GM19240 (cell line): ENCODE measurements at regions not wholly inside any gene's neighbourhood (a gene's known extent, or its start where the extent isn't known, plus 50 kb on each side); places are given as distances from the start of the nearest gene placed in this dataset.
"Not testable (repeated sequence)": the region's sequence is repeated elsewhere in the genome, so short reads cannot be mapped to it uniquely, and the experiment has no call there.

Experiments
- DNase-seq: peaks from one replicate; pipeline ENCODE4 v3.0.0; 2011; ENCODE audit warnings: low spot score; ENCODE audit not compliant: insufficient read length

- no peak for DNase-seq
Observed at GRCh38 chr10:53102424-53102823, 329.8 kb upstream of the MBL2 start.

- no peak for DNase-seq
Observed at GRCh38 chr10:53093878-53094277, 321.3 kb upstream of the MBL2 start.

- no peak for DNase-seq
Observed at GRCh38 chr10:53091574-53091973, 319.0 kb upstream of the MBL2 start.

DNA sequence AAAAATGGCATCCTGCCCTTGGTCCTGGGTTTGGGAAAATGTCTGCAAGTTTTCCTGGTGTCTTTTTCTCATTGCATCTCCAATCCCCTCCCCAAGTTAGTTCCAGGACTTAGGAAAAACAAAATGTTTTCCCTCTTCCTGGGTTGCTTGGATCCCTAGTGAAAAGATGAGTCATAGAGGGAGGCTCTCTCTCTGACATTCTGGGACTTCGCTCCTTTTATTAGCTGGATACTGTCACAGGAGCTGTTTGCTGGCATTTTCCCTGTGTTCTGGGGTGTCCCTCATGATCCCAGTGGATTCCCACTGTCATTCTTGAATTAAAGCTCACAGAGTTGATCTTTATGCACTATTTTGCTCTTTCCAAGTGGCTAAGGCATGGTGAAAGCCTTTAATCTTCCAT is 316.4 kb upstream of the MBL2 start:
- no peak for DNase-seq

- DNase-seq, result no peak
Observed at GRCh38 chr10:53079283-53079682, 306.7 kb upstream of the MBL2 start.

GRCh38 chr10:53076948-53077347 is 304.4 kb upstream of the MBL2 start:
- DNase-seq, result no peak

GRCh38 chr10:53075469-53075868 is 302.9 kb upstream of the MBL2 start:
- no peak for DNase-seq

DNA sequence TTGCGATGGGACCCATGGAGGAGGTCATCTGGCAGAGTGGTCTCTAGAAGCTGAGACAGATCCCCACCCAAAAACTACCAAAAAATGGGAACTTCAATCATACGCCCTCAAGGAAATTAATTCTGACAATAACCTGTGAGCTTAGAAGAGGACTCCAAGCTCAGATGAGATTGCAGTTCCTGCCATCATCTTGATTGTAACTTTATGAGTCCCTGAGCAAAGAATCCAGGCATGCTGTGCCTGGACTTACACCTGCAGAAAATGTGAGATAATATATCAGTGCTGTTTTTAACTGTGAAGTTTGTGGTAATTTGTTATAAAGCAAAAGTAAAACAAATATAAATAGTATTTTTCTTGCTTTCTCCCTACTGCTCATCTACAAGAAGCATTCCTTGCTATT is 299.6 kb upstream of the MBL2 start:
- no peak for DNase-seq

- DNase-seq, result no peak
Observed at GRCh38 chr10:53071505-53072125, 299.0 kb upstream of the MBL2 start.

- DNase-seq, result no peak
Observed at GRCh38 chr10:53069013-53069412, 296.4 kb upstream of the MBL2 start.

- no peak for DNase-seq
Observed at GRCh38 chr10:53064614-53065013, 292.0 kb upstream of the MBL2 start.

DNA sequence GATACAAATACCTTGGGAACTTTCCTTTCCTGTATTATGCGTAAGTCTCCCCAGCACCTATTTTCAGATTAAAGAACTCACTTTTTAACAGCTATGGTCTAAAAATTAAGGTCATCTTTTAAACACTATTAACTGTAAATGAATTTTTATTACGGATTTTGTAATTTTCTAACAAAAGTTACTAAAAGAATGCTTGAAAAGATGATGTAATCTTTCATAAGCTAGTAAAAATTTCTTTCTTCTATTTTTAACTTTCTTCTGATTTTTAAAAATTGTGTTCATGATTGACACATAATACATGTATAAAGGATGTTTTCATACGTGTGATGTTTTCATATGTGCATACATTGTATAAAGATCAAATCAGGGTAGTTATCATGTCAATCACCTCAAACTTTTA is 291.2 kb upstream of the MBL2 start:
- no peak for DNase-seq

GRCh38 chr10:53052521-53053164 is 280.1 kb upstream of the MBL2 start:
- DNase-seq, result no peak

DNA sequence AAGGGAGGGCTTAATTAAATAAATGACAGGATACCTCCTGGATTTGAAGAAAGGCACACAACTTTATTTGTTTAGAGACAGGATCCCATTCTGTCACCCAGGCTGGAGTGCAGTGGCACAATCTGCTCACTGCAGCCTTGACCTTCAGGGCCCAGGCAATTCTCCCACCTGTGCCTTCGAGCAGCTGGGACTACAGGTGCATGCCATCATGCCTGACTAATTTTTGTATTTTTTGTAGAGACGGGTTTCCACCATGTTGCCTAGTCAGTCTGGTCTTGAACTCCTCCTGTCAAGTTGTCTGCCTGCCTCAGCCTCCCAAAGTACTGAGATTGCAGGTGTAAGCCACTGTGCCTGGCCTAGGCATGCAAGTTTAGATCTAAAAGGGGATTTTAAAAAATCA is 272.7 kb upstream of the MBL2 start:
- DNase-seq, result no peak

DNA sequence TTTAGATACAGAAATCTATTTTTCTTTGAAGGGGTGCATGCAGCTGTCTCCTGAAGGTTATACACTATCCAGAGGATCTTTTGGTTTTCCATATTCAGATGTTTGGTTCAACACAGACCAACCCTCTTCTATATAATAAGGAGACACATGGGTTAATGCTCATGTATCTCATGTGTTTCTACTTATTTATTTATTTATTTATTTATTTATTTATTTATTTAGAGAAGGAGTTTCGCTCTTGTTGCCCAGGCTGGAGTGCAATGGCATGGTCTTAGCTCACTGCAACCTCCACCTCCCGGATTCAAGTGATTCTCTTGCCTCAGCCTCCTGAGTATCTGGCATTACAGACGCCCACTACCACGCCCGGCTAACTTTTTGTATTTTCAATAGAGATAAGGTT is 263.2 kb upstream of the MBL2 start:
- not testable (repeated sequence) for DNase-seq

- no peak for DNase-seq
Observed at GRCh38 chr10:53033396-53033795, 260.8 kb upstream of the MBL2 start.

GRCh38 chr10:53029872-53030849 is 257.6 kb upstream of the MBL2 start:
- DNase-seq, result not testable (repeated sequence)

GRCh38 chr10:53029449-53029848 is 256.9 kb upstream of the MBL2 start:
- DNase-seq, result no peak

- not testable (repeated sequence) for DNase-seq
Observed at GRCh38 chr10:53025765-53026164, 253.2 kb upstream of the MBL2 start.

DNA sequence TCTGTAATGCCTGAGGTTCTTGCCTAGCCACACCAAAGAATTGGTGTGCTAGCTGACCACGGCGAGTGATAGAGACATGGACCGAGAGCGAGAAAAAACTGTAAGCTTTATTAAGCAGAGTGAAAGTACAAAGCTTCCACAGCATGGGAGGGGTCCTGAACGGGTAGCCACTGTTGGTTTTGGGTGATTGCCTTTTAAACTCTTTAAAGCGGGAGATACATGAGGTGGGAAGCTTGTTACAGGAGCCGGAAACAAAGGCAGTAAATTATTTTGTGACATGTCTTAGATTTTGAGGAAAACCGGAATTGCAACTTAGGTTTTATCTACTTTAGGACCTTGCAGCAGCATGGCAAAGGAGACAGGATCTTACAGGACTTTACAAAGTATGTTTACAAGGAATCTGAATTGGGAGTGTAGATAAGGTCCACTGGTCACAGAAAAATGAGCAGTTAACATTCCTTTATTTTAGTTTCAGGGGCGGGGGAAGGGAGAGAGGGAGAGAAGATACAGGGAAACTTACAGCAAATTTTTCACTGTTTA is 252.7 kb upstream of the MBL2 start:
- no peak for DNase-seq

DNA sequence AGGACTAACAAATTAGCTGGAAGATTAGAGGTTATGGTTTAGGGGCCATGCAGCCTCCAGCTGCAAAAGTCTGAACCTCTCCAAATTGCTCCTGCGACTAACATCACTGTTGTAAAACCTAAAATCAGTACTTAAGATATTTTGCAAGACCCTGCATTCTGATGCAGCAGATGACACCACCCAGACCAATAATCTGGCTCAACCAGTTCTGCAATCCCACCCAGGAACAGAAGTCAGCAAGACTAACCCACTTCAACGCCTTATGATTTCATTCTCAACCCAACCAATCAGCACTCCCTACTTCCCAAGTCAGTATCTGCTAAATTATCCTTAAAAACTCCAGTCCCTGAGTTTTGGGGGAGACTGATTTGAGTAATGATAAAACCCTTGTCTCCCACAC is 250.8 kb upstream of the MBL2 start:
- DNase-seq, result no peak

DNA sequence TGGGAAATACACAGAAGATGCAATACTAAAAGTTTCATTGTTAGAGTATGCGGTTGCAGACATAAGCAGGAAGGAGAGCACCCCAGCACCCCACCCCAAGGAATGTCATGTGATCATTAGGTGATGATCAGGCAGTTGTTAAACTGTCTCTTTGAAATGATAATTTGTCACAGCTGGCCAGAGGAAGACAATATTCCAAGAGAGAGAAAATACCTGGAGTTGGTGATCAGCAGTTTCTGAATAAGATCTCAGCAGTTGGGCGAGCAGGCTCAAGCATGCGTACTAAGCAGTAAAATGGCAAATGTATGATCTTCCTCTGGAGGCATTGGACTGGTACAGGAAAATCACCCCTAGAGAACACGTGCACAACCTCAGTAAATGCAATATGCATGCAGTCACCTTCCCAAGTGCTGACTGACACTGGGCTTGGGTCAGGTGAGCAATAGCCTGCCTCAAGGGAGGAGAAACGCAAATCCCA is 250.1 kb upstream of the MBL2 start:
- DNase-seq, result no peak
